ENCODE measurements at regions not wholly inside any gene's neighbourhood (a gene's known extent, or its start where the extent isn't known, plus 50 kb on each side); places are given as distances from the start of the nearest gene placed in this dataset.
A peak's percentile ranks its signal among the peaks of the same experiment; 100 is the strongest.

GRCh38 chr9:26597542-26598149 lies 295.0 kb downstream of the CAAP1 start:
- TF ChIP-seq Cebpa-rat (IDR thresholded peaks at IDR 0.05) = no peak

GRCh38 chr9:26579056-26579455 lies 313.5 kb downstream of the CAAP1 start:
- peak overlapping the region; percentile 18; the same call in 1 of the 2 replicates for H3K27ac ChIP-seq
- peaks cover 25% of the 10 kb centered on the region for H3K4me1 ChIP-seq
- no peaks in the 10 kb centered on the region for H3K36me3 ChIP-seq
- peak overlapping the region; percentile 70 for H3K4me2 ChIP-seq
- H3K9ac ChIP-seq = no peak overlapping the region
- no peak for TF ChIP-seq Cebpa-rat (IDR thresholded peaks at IDR 0.05)
- H3K9me3 ChIP-seq = no peaks in the 10 kb centered on the region
- H3K27me3 ChIP-seq = no peaks in the 10 kb centered on the region
- H4K20me1 ChIP-seq = no peaks in the 10 kb centered on the region
- peak overlapping the region; percentile 40; the same call in 1 of the 2 replicates for H3K4me3 ChIP-seq

More at GRCh38 chr9:26597542-26598149, 295.0 kb downstream of the CAAP1 start:
- Histone ChIP-seq H3K4me2 (no peak overlapping the region), H3K27me3 (no peaks in the 10 kb centered on the region), H3K4me3 (no peak overlapping the region), H3K9me3 (no peaks in the 10 kb centered on the region), H3K36me3 (no peaks in the 10 kb centered on the region), H3K9ac (no peak overlapping the region), H3K27ac (no peak overlapping the region), H3K4me1 (no peaks in the 10 kb centered on the region), H4K20me1 (no peaks in the 10 kb centered on the region)

- H4K20me1 ChIP-seq = no peaks in the 10 kb centered on the region
- H3K9me3 ChIP-seq = no peaks in the 10 kb centered on the region
- no peak for TF ChIP-seq Cebpa-rat (IDR thresholded peaks at IDR 0.05)
- no peaks in the 10 kb centered on the region for H3K36me3 ChIP-seq
- H3K4me1 ChIP-seq = peaks cover 24% of the 10 kb centered on the region
- H3K4me2 ChIP-seq = no peak overlapping the region
- no peak overlapping the region for H3K27ac ChIP-seq
- H3K4me3 ChIP-seq = no peak overlapping the region
- H3K27me3 ChIP-seq = no peaks in the 10 kb centered on the region
- H3K9ac ChIP-seq = no peak overlapping the region
Observed at GRCh38 chr9:26574898-26575440, 317.6 kb downstream of the CAAP1 start.

GRCh38 chr9:26574256-26574655 lies 318.3 kb downstream of the CAAP1 start:
- Histone ChIP-seq H3K4me1 (peaks cover 17% of the 10 kb centered on the region), H3K9me3 (no peaks in the 10 kb centered on the region), H3K4me2 (no peak overlapping the region), H3K27me3 (no peaks in the 10 kb centered on the region), H3K36me3 (no peaks in the 10 kb centered on the region), H4K20me1 (no peaks in the 10 kb centered on the region), H3K9ac (no peak overlapping the region), H3K27ac (no peak overlapping the region), H3K4me3 (no peak overlapping the region)
- no peak for TF ChIP-seq Cebpa-rat (IDR thresholded peaks at IDR 0.05)

- Histone ChIP-seq H3K27me3 (no peaks in the 10 kb centered on the region), H3K4me2 (no peak overlapping the region), H3K9me3 (no peaks in the 10 kb centered on the region), H4K20me1 (no peaks in the 10 kb centered on the region), H3K4me3 (no peak overlapping the region), H3K4me1 (no peaks in the 10 kb centered on the region; the same call in 1 of the 2 replicates), H3K27ac (no peak overlapping the region), H3K36me3 (no peaks in the 10 kb centered on the region), H3K9ac (no peak overlapping the region)
- TF ChIP-seq Cebpa-rat (IDR thresholded peaks at IDR 0.05) = no peak
Observed at GRCh38 chr9:26567976-26568375, 324.6 kb downstream of the CAAP1 start.

GRCh38 chr9:26566141-26566540 lies 326.5 kb downstream of the CAAP1 start:
- TF ChIP-seq Cebpa-rat (IDR thresholded peaks at IDR 0.05) = no peak
- H4K20me1 ChIP-seq = no peaks in the 10 kb centered on the region
- no peaks in the 10 kb centered on the region for H3K36me3 ChIP-seq
- no peaks in the 10 kb centered on the region for H3K27me3 ChIP-seq
- no peak overlapping the region for H3K4me2 ChIP-seq
- no peak overlapping the region for H3K27ac ChIP-seq
- no peaks in the 10 kb centered on the region for H3K9me3 ChIP-seq
- H3K4me1 ChIP-seq = no peaks in the 10 kb centered on the region; the same call in 1 of the 2 replicates
- no peak overlapping the region for H3K9ac ChIP-seq
- H3K4me3 ChIP-seq = no peak overlapping the region

GRCh38 chr9:26565118-26565517 lies 327.5 kb downstream of the CAAP1 start:
- no peak overlapping the region for H3K4me2 ChIP-seq
- H3K9me3 ChIP-seq = no peaks in the 10 kb centered on the region
- no peak for TF ChIP-seq Cebpa-rat (IDR thresholded peaks at IDR 0.05)

GRCh38 chr9:26562338-26562737 lies 330.3 kb downstream of the CAAP1 start:
- Histone ChIP-seq H3K9ac (no peak overlapping the region), H3K36me3 (no peaks in the 10 kb centered on the region), H3K4me1 (no peaks in the 10 kb centered on the region), H3K4me3 (no peak overlapping the region), H3K9me3 (no peaks in the 10 kb centered on the region), H3K27me3 (no peaks in the 10 kb centered on the region), H3K4me2 (no peak overlapping the region), H4K20me1 (no peaks in the 10 kb centered on the region), H3K27ac (no peak overlapping the region)
- TF ChIP-seq Cebpa-rat (IDR thresholded peaks at IDR 0.05) = no peak

More at GRCh38 chr9:26565118-26565517, 327.5 kb downstream of the CAAP1 start:
- H3K27me3 ChIP-seq = no peaks in the 10 kb centered on the region
- no peaks in the 10 kb centered on the region for H3K36me3 ChIP-seq
- no peaks in the 10 kb centered on the region for H4K20me1 ChIP-seq
- no peak overlapping the region for H3K4me3 ChIP-seq
- H3K27ac ChIP-seq = no peak overlapping the region
- no peak overlapping the region for H3K9ac ChIP-seq
- no peaks in the 10 kb centered on the region; the same call in 1 of the 2 replicates for H3K4me1 ChIP-seq

- no peaks in the 10 kb centered on the region for H3K27me3 ChIP-seq
- no peaks in the 10 kb centered on the region for H4K20me1 ChIP-seq
- no peaks in the 10 kb centered on the region for H3K4me1 ChIP-seq
- H3K9ac ChIP-seq = no peak overlapping the region
- TF ChIP-seq Cebpa-rat (IDR thresholded peaks at IDR 0.05) = no peak
- H3K27ac ChIP-seq = no peak overlapping the region
- H3K36me3 ChIP-seq = no peaks in the 10 kb centered on the region
- no peaks in the 10 kb centered on the region for H3K9me3 ChIP-seq
- H3K4me2 ChIP-seq = no peak overlapping the region
- H3K4me3 ChIP-seq = no peak overlapping the region
Observed at GRCh38 chr9:26561928-26562327, 330.7 kb downstream of the CAAP1 start.

- H3K9me3 ChIP-seq = no peaks in the 10 kb centered on the region
- H3K27ac ChIP-seq = no peak overlapping the region
- H3K36me3 ChIP-seq = no peaks in the 10 kb centered on the region
- no peak overlapping the region for H3K4me2 ChIP-seq
- H4K20me1 ChIP-seq = no peaks in the 10 kb centered on the region
- no peak overlapping the region for H3K4me3 ChIP-seq
- H3K27me3 ChIP-seq = no peaks in the 10 kb centered on the region
- no peaks in the 10 kb centered on the region for H3K4me1 ChIP-seq
- no peak for TF ChIP-seq Cebpa-rat (IDR thresholded peaks at IDR 0.05)
- H3K9ac ChIP-seq = no peak overlapping the region
Observed at GRCh38 chr9:26559506-26559905, 333.1 kb downstream of the CAAP1 start.
